Thyroid gland (tissue), 4 donors: ENCODE measurements at regions not wholly inside any gene's neighbourhood (a gene's known extent, or its start where the extent isn't known, plus 50 kb on each side); places are given as distances from the start of the nearest gene placed in this dataset.

Experiments
- POLR2A ChIP-seq, 2 donors: fragments of 450-650 bp; IDR thresholded peaks; one replicate each; pipeline ENCODE4 v1.6.1; 2017; ENCODE audit warnings: antibody characterized with exemption in 2 of 2, mild to moderate bottlenecking in 2 of 2, moderate library complexity in 1 of 2
- TF ChIP-seq, protein P1 (sequence below), 6 experiments: fragments of 200-600 bp in 3 of 6; fragments of 450-650 bp in 3 of 6; sonication (generic) in 3 of 6; IDR thresholded peaks; one replicate each; pipeline ENCODE4 v1.5.1; 2016 to 2019; ENCODE audit warnings: antibody characterized with exemption in 6 of 6, mild to moderate bottlenecking in 2 of 6, inconsistent platforms in 1 of 6, moderate library complexity in 1 of 6

DNA sequence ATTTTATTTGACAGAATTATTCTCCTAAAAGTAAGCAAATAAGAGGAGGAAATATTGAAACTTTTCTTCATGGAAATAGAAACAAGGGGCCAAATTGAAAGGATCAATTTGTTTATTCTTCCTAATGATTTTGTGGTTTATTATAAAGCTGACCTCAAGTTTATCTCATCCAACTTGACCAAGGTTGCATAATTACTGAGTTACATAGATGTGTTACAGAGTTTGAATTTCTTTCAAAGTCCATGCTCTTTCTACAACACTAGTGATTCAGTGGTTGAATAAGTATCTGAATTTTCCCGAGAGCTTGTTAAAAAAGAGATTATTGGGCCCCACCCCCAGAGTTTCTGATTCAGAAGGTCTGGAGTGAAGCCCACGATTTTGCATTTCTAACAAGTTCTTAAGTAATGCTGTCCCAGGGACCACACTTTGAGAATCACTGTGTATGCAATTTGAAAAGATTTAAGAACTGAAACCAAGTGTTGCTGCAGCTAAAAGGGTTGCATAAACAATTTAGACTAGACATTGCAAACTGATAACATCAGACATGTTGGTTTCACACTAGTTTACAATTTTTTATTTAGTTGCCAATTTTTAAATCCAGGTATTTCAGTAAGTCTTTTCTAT lies 485.7 kb upstream of the ANO5 start:
- TF ChIP-seq, protein P1, sequence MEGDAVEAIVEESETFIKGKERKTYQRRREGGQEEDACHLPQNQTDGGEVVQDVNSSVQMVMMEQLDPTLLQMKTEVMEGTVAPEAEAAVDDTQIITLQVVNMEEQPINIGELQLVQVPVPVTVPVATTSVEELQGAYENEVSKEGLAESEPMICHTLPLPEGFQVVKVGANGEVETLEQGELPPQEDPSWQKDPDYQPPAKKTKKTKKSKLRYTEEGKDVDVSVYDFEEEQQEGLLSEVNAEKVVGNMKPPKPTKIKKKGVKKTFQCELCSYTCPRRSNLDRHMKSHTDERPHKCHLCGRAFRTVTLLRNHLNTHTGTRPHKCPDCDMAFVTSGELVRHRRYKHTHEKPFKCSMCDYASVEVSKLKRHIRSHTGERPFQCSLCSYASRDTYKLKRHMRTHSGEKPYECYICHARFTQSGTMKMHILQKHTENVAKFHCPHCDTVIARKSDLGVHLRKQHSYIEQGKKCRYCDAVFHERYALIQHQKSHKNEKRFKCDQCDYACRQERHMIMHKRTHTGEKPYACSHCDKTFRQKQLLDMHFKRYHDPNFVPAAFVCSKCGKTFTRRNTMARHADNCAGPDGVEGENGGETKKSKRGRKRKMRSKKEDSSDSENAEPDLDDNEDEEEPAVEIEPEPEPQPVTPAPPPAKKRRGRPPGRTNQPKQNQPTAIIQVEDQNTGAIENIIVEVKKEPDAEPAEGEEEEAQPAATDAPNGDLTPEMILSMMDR (IDR thresholded peaks at IDR 0.05): no peak
- TF ChIP-seq POLR2A (IDR thresholded peaks at IDR 0.05): no peak
